MCF 10A (cell line): ENCODE measurements at regions not wholly inside any gene's neighbourhood (a gene's known extent, or its start where the extent isn't known, plus 50 kb on each side); places are given as distances from the start of the nearest gene placed in this dataset.
A peak's percentile ranks its signal among the peaks of the same experiment; 100 is the strongest.

Source experiments
- BruUV-seq: library from RNA; stranded (reverse); fragments of 400-500 nt; replicated peaks from 2 replicates; lab custom pipeline; 2021; lab: Mats Ljungman, UMichigan
- CTCF ChIA-PET: fragments of 300-600 bp; sonication (Branson Sonifier 250); formaldehyde crosslinking; extraction: SDS; loops from one replicate; lab custom pipeline; 2021; ENCODE audit warnings: antibody characterized with exemption, inconsistent platforms; lab: Yijun Ruan, JAX
- POLR2A ChIA-PET: fragments of 300-600, 350-650 bp; sonication (Branson Sonifier 250); formaldehyde crosslinking; extraction: SDS; loops from one replicate; lab custom pipeline; 2020; ENCODE audit warnings: antibody characterized with exemption, inconsistent platforms; lab: Yijun Ruan, JAX
- DNase-seq: peaks from one replicate; pipeline ENCODE4 v3.0.0-alpha.2; 2018; ENCODE audit not compliant: unreplicated experiment
- H3K27ac Mint-ChIP-seq: one replicate; pipeline ENCODE4 v1.8.0; 2022; ENCODE audit warnings: mild to moderate bottlenecking, low read depth, mixed read lengths; ENCODE audit not compliant: unreplicated experiment
- H3K27me3 Mint-ChIP-seq: one replicate; pipeline ENCODE4 v1.8.0; 2022; ENCODE audit warnings: mixed read lengths; ENCODE audit not compliant: insufficient read depth, unreplicated experiment
- H3K36me3 Mint-ChIP-seq: one replicate; pipeline ENCODE4 v1.8.0; 2022; ENCODE audit warnings: mild to moderate bottlenecking, moderate library complexity, mixed read lengths; ENCODE audit not compliant: insufficient read depth, unreplicated experiment
- H3K4me1 Mint-ChIP-seq: one replicate; pipeline ENCODE4 v1.8.0; 2022; ENCODE audit warnings: mixed read lengths; ENCODE audit not compliant: insufficient read depth, unreplicated experiment
- H3K4me3 Mint-ChIP-seq: one replicate; pipeline ENCODE4 v1.8.0; 2022; ENCODE audit warnings: mild to moderate bottlenecking, moderate library complexity, mixed read lengths; ENCODE audit not compliant: unreplicated experiment
- H3K9me3 Mint-ChIP-seq: one replicate; pipeline ENCODE4 v1.8.0; 2022; ENCODE audit warnings: mixed read lengths; ENCODE audit not compliant: unreplicated experiment
- CTCF ChIP-seq: fragments of 200-600 bp; IDR thresholded peaks from one replicate; pipeline ENCODE4 v1.8.0; 2022; ENCODE audit warnings: antibody characterized with exemption, mild to moderate bottlenecking; ENCODE audit not compliant: unreplicated experiment
- intact Hi-C: fragments of 100-400 bp; cut with micrococcal nuclease; formaldehyde crosslinking; loops from 2 replicates; pipeline ENCODE4 v1.14.1; 2022

GRCh38 chr2:128726236-128726635 lies 407.6 kb upstream of the HS6ST1 start:
- intact Hi-C loops = no loop called here
- H3K4me3 Mint-ChIP-seq = no peak overlapping the region
- DNase-seq = no peak
- POLR2A ChIA-PET = no interaction called here
- TF ChIP-seq CTCF = no peak
- H3K4me1 Mint-ChIP-seq = peaks cover 27% of the 10 kb centered on the region
- peak overlapping the region; percentile 73 for H3K27ac Mint-ChIP-seq
- H3K36me3 Mint-ChIP-seq = no peaks in the 10 kb centered on the region
- H3K27me3 Mint-ChIP-seq = no peaks in the 10 kb centered on the region
- peaks cover 12% of the 10 kb centered on the region for H3K9me3 Mint-ChIP-seq
- CTCF ChIA-PET = interaction anchor here (0.6 to 2.1 kb wide), 7 partner anchors 10 to 405 kb away, joined by 3 to 11 read pairs (median 5); no protein-coding TSS in a partner anchor
- BruUV-seq = no TSS peak

GRCh38 chr2:128726911-128727310 lies 408.2 kb upstream of the HS6ST1 start:
- no peak for DNase-seq
- POLR2A ChIA-PET = interaction anchor here (0.6 kb wide), 1 partner anchor 670 kb away, joined by 5 read pairs; no protein-coding TSS in a partner anchor
- no peak for TF ChIP-seq CTCF
- peaks cover 27% of the 10 kb centered on the region for H3K4me1 Mint-ChIP-seq
- no TSS peak for BruUV-seq
- H3K9me3 Mint-ChIP-seq = peaks cover 12% of the 10 kb centered on the region
- no peaks in the 10 kb centered on the region for H3K27me3 Mint-ChIP-seq
- CTCF ChIA-PET = interaction anchor here (0.6 to 2.2 kb wide), 7 partner anchors 8 to 552 kb away, joined by 3 to 11 read pairs (median 4); no protein-coding TSS in a partner anchor
- intact Hi-C loops = no loop called here
- no peaks in the 10 kb centered on the region for H3K36me3 Mint-ChIP-seq
- no peak overlapping the region for H3K4me3 Mint-ChIP-seq
- peak overlapping the region; percentile 73 for H3K27ac Mint-ChIP-seq

GRCh38 chr2:128727404-128727803 lies 408.7 kb upstream of the HS6ST1 start:
- BruUV-seq = no TSS peak
- no peak for DNase-seq
- ChIA-PET CTCF (interaction anchor here (0.6 to 2.2 kb wide), 7 partner anchors 9 to 553 kb away, joined by 3 to 11 read pairs (median 4); no protein-coding TSS in a partner anchor), POLR2A (interaction anchor here (0.6 to 1.0 kb wide), 4 partner anchors 11 to 670 kb away, joined by 3 to 5 read pairs (median 4); no protein-coding TSS in a partner anchor)
- Mint-ChIP-seq H3K36me3 (no peaks in the 10 kb centered on the region), H3K4me1 (peaks cover 27% of the 10 kb centered on the region), H3K27ac (peak overlapping the region; percentile 73), H3K27me3 (no peaks in the 10 kb centered on the region), H3K4me3 (no peak overlapping the region), H3K9me3 (peaks cover 12% of the 10 kb centered on the region)
- no peak for TF ChIP-seq CTCF
- intact Hi-C loops = no loop called here

- H3K9me3 Mint-ChIP-seq = peaks cover 12% of the 10 kb centered on the region
- POLR2A ChIA-PET = interaction anchor here (0.6 to 1.0 kb wide), 5 partner anchors 11 to 636 kb away, joined by 3 to 5 read pairs (median 3); no protein-coding TSS in a partner anchor
- CTCF ChIA-PET = interaction anchor here (0.5 to 2.2 kb wide), 4 partner anchors 8 to 750 kb away, joined by 3 to 11 read pairs (median 5); no protein-coding TSS in a partner anchor
- H3K4me1 Mint-ChIP-seq = peaks cover 29% of the 10 kb centered on the region
- peak; percentile 88 for DNase-seq
- intact Hi-C loops = no loop called here
- peak overlapping the region; percentile 73 for H3K27ac Mint-ChIP-seq
- H3K36me3 Mint-ChIP-seq = no peaks in the 10 kb centered on the region
- TF ChIP-seq CTCF = no peak
- peak overlapping the region; percentile 3 for H3K4me3 Mint-ChIP-seq
- no TSS peak for BruUV-seq
- H3K27me3 Mint-ChIP-seq = no peaks in the 10 kb centered on the region
Observed at GRCh38 chr2:128727914-128728313, 409.2 kb upstream of the HS6ST1 start.
